ENCODE measurements at regions not wholly inside any gene's neighbourhood (a gene's known extent, or its start where the extent isn't known, plus 50 kb on each side); places are given as distances from the start of the nearest gene placed in this dataset.

DNA sequence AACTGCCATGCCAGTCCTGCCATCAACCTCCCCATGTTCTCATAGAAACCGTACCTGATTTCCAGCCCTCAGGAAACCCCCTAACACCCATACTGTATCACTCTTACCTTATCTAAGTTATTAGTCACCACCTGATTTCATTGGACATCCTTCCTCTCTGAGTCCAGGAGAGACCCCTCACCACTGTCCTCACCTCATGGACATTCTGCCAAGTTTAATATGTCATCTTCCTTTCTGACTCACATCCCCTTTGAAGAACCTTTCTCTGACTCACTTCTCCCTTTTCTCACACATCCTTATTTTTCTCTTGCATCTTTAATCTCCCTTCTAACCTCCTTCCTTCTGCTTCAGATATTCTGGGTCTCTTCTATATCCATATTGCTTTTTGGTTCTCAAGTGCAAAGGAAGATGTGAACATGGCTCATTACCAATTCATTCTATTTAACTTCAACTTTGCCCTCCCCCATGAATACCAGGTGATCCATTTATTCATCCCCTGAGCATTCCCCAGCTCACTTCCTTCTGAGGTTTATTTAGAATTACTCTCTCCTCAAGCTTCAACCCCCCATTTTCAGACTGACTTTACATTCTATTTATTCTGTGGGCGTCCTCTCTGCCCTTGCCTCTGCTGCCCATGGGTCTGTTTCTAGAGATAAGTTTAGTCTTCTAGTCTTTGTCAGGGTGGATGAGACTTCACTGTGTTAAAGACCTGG, 206.8 kb upstream of the ESRRG start:
- no peak for DNase-seq (ENCODE audit: low read depth)
- TF ChIP-seq, protein P1, sequence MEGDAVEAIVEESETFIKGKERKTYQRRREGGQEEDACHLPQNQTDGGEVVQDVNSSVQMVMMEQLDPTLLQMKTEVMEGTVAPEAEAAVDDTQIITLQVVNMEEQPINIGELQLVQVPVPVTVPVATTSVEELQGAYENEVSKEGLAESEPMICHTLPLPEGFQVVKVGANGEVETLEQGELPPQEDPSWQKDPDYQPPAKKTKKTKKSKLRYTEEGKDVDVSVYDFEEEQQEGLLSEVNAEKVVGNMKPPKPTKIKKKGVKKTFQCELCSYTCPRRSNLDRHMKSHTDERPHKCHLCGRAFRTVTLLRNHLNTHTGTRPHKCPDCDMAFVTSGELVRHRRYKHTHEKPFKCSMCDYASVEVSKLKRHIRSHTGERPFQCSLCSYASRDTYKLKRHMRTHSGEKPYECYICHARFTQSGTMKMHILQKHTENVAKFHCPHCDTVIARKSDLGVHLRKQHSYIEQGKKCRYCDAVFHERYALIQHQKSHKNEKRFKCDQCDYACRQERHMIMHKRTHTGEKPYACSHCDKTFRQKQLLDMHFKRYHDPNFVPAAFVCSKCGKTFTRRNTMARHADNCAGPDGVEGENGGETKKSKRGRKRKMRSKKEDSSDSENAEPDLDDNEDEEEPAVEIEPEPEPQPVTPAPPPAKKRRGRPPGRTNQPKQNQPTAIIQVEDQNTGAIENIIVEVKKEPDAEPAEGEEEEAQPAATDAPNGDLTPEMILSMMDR (IDR thresholded peaks at IDR 0.05; ENCODE audit: low read depth, low read length, missing control alignments): no peak
- no peak overlapping the region for H3K4me3 ChIP-seq (ENCODE audit: low read depth, low read length)

DNA sequence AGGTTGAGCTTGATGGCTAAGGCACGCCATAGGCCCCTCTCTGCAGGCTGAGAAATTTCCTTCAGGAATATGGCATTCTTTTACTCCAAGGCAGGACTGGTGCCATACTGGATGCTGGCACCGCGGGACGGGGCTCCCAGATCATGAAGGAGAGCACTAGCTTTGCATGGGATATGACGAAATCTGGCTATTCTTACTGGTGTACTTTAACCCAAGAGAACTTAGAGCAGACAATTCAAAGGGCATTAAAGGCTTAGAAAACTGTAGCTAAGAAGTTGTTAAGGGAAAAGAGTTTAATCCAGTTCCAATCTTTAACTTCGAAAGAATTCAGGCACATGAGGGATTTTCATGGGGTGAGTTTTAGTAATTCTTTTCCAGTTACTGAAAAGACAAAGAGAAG, 204.4 kb upstream of the ESRRG start:
- TF ChIP-seq, protein P1 (IDR thresholded peaks at IDR 0.05; ENCODE audit: low read depth, low read length, missing control alignments): no peak
- no peak for DNase-seq (ENCODE audit: low read depth)
- H3K4me3 ChIP-seq (ENCODE audit: low read depth, low read length): no peak overlapping the region

DNA sequence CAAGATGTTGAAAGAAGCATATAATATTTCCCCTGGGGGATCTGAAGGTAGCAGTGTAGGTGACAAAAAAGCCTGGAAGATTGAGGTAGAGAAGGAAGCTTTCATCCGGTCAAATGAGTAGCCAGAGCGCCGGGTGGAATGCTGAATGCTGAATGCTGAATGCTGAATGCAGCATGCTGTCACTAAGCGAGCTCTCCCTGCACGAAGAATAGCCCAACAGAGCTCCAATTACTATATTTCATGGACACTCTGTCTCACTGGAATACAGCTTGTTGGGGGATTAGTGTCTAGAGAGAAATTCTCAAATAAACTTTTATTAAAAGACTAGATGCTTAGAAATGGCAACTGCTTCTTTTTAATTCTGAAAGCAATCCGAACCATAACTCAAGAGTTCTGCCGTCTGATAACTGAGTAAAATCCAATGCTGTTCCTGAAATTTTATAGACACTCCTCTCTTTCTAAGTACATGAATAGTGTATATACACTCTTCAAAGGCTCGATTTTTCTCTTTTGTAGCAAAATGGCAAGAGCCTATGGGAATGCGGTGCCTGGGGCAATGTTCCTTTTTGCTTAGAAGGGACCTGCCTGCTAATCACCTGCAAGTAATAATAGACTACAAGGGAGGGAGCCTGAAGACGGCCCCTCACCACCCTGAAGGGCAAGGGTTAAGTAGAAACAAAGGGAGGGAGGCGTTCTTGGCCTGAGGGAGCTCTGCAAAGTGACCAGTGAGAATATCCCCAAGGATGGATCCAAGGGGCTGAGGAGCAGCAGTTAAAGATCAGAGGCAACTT, 203.7 kb upstream of the ESRRG start:
- no peak overlapping the region for H3K4me3 ChIP-seq (ENCODE audit: low read depth, low read length)
- no peak for DNase-seq (ENCODE audit: low read depth)
- TF ChIP-seq, protein P1 (IDR thresholded peaks at IDR 0.05; ENCODE audit: low read depth, low read length, missing control alignments): no peak

DNA sequence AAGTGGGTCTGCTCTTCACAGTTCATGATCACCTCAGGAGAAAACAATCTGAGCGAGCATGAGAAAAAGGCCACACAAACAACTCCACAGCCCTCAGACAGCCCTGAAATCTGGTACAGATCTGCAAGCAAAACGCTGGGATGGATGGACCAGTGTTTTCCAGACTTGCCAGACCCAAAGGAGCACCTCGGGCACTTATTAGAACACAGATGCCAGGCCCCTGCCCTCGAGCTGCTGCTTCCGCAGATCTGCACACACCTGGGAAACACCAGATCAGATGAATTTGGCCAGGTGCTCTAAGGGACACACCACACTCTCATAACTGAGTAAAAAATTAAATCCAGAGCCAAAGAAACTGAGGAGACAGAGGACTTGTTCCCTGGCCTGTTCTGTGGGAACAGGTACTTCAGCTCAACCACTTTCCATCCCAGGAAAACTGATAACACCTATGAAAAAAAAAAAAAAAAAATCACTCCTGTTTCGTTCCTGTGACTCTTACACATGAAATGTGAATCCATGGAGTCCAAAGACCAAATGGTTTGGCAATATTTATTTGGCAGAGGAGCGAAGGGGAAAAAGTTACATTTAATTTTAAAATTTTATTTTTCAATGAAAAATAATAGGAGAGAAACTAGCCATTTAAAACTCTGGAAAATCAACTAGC, 202.9 kb upstream of the ESRRG start:
- TF ChIP-seq, protein P1 (IDR thresholded peaks at IDR 0.05; ENCODE audit: low read depth, low read length, missing control alignments): no peak
- no peak for DNase-seq (ENCODE audit: low read depth)
- H3K4me3 ChIP-seq (ENCODE audit: low read depth, low read length): no peak overlapping the region

DNA sequence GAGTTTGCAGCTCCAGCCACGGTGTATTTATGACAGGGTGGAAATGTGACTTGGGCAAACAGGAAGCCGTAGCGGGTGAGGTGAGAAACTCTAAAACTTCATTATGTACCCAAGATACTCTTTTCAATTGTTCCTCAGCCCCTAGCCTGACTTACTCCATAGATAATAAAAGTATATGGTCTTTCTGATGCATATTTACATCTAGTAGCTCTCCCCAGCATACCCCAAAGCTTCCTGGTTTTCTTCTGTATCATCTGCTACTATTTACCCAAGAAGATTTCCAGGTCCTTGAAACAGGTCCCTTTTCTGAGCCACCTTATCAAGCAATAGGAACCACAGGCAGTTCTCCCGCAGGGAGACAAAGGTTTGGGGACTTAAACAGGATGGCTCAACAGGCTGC, 201.5 kb upstream of the ESRRG start:
- H3K4me3 ChIP-seq (ENCODE audit: low read depth, low read length): no peak overlapping the region
- TF ChIP-seq, protein P1 (IDR thresholded peaks at IDR 0.05; ENCODE audit: low read depth, low read length, missing control alignments): no peak
- no peak for DNase-seq (ENCODE audit: low read depth)

GRCh38 chr1:216923601-216924000, 200.4 kb upstream of the ESRRG start:
- TF ChIP-seq, protein P1 (IDR thresholded peaks at IDR 0.05; ENCODE audit: low read depth, low read length, missing control alignments): no peak
- no peak for DNase-seq (ENCODE audit: low read depth)
- no peak overlapping the region for H3K4me3 ChIP-seq (ENCODE audit: low read depth, low read length)

All from GM12864 (cell line).